GM23338 (cell line): ENCODE measurements at regions not wholly inside any gene's neighbourhood (a gene's known extent, or its start where the extent isn't known, plus 50 kb on each side); places are given as distances from the start of the nearest gene placed in this dataset.

Source experiments
- ATAC-seq: fragments of 200-7000 bp; cut with Tn5 transposase; 3 replicates; pipeline ENCODE4 v1.9.1; 2020
- DNase-seq: peaks from one replicate; pipeline ENCODE4 v3.0.0-alpha.2; 2015; ENCODE audit warnings: low spot score
- H2AFZ ChIP-seq: fragments of 200-600 bp; sonication (generic); 2 replicates; pipeline ENCODE4 v1.8.0; 2016; ENCODE audit warnings: antibody characterized with exemption, mild to moderate bottlenecking, moderate library complexity
- H3F3A ChIP-seq: fragments of 200-600 bp; sonication (generic); replicated peaks from 2 replicates; pipeline ENCODE4 v1.8.0; 2017; ENCODE audit warnings: antibody characterized with exemption, mixed run types, low read depth
- H3K27ac ChIP-seq: fragments of 200-600 bp; sonication (generic); 2 replicates; pipeline ENCODE4 v1.6.1; 2016; ENCODE audit warnings: low read depth
- H3K27me3 ChIP-seq: fragments of 200-600 bp; sonication (generic); 2 replicates; pipeline ENCODE4 v1.8.0; 2016; ENCODE audit warnings: mild to moderate bottlenecking, mixed run types, moderate library complexity; ENCODE audit not compliant: insufficient read depth
- H3K36me3 ChIP-seq: fragments of 200-600 bp; sonication (generic); 2 replicates; pipeline ENCODE4 v1.8.0; 2016; ENCODE audit warnings: mild to moderate bottlenecking; ENCODE audit not compliant: insufficient read depth
- H3K4me1 ChIP-seq: fragments of 200-600 bp; sonication (generic); 2 replicates; pipeline ENCODE4 v1.8.0; 2016; ENCODE audit warnings: mild to moderate bottlenecking, moderate library complexity; ENCODE audit not compliant: insufficient read depth
- H3K4me2 ChIP-seq: fragments of 200-600 bp; sonication (generic); 2 replicates; pipeline ENCODE4 v1.7.1; 2017; ENCODE audit warnings: mixed run types
- H3K4me3 ChIP-seq: fragments of 200-600 bp; sonication (generic); 2 replicates; pipeline ENCODE4 v1.6.1; 2016; ENCODE audit warnings: mixed run types
- H3K79me2 ChIP-seq: fragments of 200-600 bp; sonication (generic); replicated peaks from 2 replicates; pipeline ENCODE4 v1.8.0; 2017; ENCODE audit warnings: mild to moderate bottlenecking; ENCODE audit not compliant: insufficient read depth
- H3K9me2 ChIP-seq: fragments of 200-600 bp; sonication (generic); 2 replicates; pipeline ENCODE4 v1.8.0; 2017; ENCODE audit not compliant: insufficient read depth
- H4K20me1 ChIP-seq: fragments of 200-600 bp; sonication (generic); replicated peaks from 2 replicates; pipeline ENCODE4 v1.8.0; 2017; ENCODE audit warnings: mild to moderate bottlenecking; ENCODE audit not compliant: insufficient read depth
- H3K27ac Mint-ChIP-seq: 2 replicates; pipeline ENCODE4 v1.8.0; 2020; ENCODE audit warnings: inconsistent platforms, mild to moderate bottlenecking, moderate library complexity, mixed read lengths
- H3K27me3 Mint-ChIP-seq: 3 replicates; pipeline ENCODE4 v1.8.0; 2022; ENCODE audit warnings: low read depth, mild to moderate bottlenecking, moderate library complexity, mixed read lengths, inconsistent platforms; ENCODE audit not compliant: insufficient read depth, poor library complexity
- H3K36me3 Mint-ChIP-seq: 3 replicates; pipeline ENCODE4 v1.8.0; 2021; ENCODE audit warnings: low read depth, mild to moderate bottlenecking, inconsistent platforms, moderate library complexity, mixed read lengths
- H3K4me1 Mint-ChIP-seq: 3 replicates; pipeline ENCODE4 v1.8.0; 2020; ENCODE audit warnings: mild to moderate bottlenecking, inconsistent platforms, mixed read lengths
- H3K4me3 Mint-ChIP-seq: 3 replicates; pipeline ENCODE4 v1.8.0; 2021; ENCODE audit warnings: moderate library complexity, mild to moderate bottlenecking, inconsistent platforms, mixed read lengths
- H3K9me3 Mint-ChIP-seq: 3 replicates; pipeline ENCODE4 v1.8.0; 2020; ENCODE audit warnings: moderate library complexity, mild to moderate bottlenecking, inconsistent platforms, mixed read lengths
- CREB1 ChIP-seq: fragments of 250-450 bp; sonication (Bioruptor Pico); IDR thresholded peaks from 2 replicates; pipeline ENCODE4 v1.5.0; 2020; ENCODE audit warnings: low read depth, mild to moderate bottlenecking, moderate library complexity
- EZH2 ChIP-seq: fragments of 200-600 bp; sonication (generic); IDR thresholded peaks from one replicate; pipeline ENCODE4 v1.8.0; 2017; ENCODE audit warnings: antibody characterized with exemption, mild to moderate bottlenecking, low read depth; ENCODE audit not compliant: unreplicated experiment
- EZH2phosphoT487 ChIP-seq: fragments of 200-600 bp; sonication (generic); IDR thresholded peaks from one replicate; pipeline ENCODE4 v1.8.1; 2018; ENCODE audit warnings: antibody characterized with exemption; ENCODE audit not compliant: unreplicated experiment
- JUNB ChIP-seq: IDR thresholded peaks from one replicate; pipeline ENCODE4 v1.6.1; 2016; ENCODE audit warnings: antibody characterized with exemption; ENCODE audit not compliant: unreplicated experiment
- NANOG ChIP-seq: IDR thresholded peaks from 2 replicates; pipeline ENCODE4 v1.6.1; 2016; ENCODE audit warnings: antibody characterized with exemption, borderline replicate concordance
- POLR2AphosphoS5 ChIP-seq: IDR thresholded peaks from 2 replicates; pipeline ENCODE4 v1.6.1; 2016; ENCODE audit warnings: antibody characterized with exemption, low read depth
- REST ChIP-seq: IDR thresholded peaks from one replicate; pipeline ENCODE4 v1.6.1; 2018; ENCODE audit warnings: antibody characterized with exemption; ENCODE audit not compliant: unreplicated experiment
- STAT1 ChIP-seq: IDR thresholded peaks from one replicate; pipeline ENCODE4 v1.6.1; 2016; ENCODE audit warnings: antibody characterized with exemption; ENCODE audit not compliant: unreplicated experiment
- ZNF114 ChIP-seq: fragments of 250-450 bp; sonication (Bioruptor Pico); IDR thresholded peaks from 2 replicates; pipeline ENCODE4 v1.5.0; 2020; ENCODE audit warnings: mild to moderate bottlenecking, moderate library complexity
- ZNF331 ChIP-seq: fragments of 250-450 bp; sonication (Bioruptor Pico); IDR thresholded peaks from 2 replicates; pipeline ENCODE4 v1.5.0; 2020; ENCODE audit warnings: low read depth, mild to moderate bottlenecking, moderate library complexity
- TF ChIP-seq, protein P1 (sequence below): IDR thresholded peaks from 2 replicates; pipeline ENCODE4 v1.6.1; 2016; ENCODE audit warnings: antibody characterized with exemption
- TF ChIP-seq, protein P2 (sequence below), 2 experiments: fragments of 200-600 bp in 1 of 2; sonication (generic) in 1 of 2; conservative IDR thresholded peaks; 2 replicates each; pipeline versions ENCODE4 v1.5.1 to v1.6.1; 2016 to 2017; ENCODE audit warnings: antibody characterized with exemption in 2 of 2, low read depth in 2 of 2, mild to moderate bottlenecking in 2 of 2, moderate library complexity in 1 of 2
- TF ChIP-seq, protein P3 (sequence below): fragments of 250-450 bp; sonication (Bioruptor Pico); IDR thresholded peaks from 2 replicates; pipeline ENCODE4 v1.5.0; 2020; ENCODE audit warnings: mild to moderate bottlenecking, moderate library complexity

DNA sequence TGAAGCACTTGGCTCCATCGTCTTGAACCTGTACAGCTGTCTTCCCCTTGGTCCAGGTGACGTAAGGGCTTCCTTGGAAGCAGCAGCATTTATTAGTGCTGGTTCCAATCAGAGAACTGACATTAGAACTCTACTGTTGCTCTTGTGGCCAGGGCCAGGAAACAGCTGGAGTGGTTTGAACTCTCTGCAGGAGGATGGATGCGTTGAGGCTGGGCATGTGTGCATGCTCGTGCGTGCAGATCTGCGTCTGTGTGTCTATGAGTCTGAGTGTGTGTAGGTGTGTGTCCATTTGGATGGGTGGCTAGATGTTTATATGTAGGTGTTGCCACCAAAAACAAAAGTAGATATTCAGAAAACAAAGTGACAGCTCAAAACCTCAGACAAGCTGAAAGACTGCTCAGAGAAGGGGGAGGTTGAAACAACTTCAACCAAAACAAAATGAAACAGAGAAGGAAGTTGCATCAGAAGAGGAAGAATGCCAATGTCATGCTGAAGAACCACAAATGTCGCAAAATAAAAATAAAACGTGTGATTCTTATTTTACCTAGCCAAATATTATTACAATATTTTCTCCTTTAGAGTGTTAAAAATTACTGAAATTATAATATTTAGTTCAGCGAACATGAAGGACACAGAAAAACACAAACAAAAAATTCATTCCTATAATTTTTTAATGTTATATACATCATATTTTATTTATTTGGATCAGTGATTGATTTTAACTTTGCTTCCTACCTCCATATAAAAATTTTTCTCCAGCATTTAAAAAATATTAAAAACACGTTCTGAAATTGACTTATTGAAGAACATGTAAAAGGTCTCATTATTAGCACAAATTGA is 96.1 kb upstream of the MKLN1 start:
- no peaks in the 10 kb centered on the region for H3F3A ChIP-seq
- Mint-ChIP-seq H3K4me3 (no peak overlapping the region), H3K9me3 (no peaks in the 10 kb centered on the region), H3K4me1 (peaks cover 25% of the 10 kb centered on the region), H3K27me3 (peaks cover 7% of the 10 kb centered on the region), H3K27ac (peak overlapping the region; percentile 85), H3K36me3 (no peaks in the 10 kb centered on the region)
- no peaks in the 10 kb centered on the region for H3K27me3 ChIP-seq
- ATAC-seq (no peak), DNase-seq (no peak)
- H3K9me2 ChIP-seq = no peaks in the 10 kb centered on the region
- H3K79me2 ChIP-seq = no peaks in the 10 kb centered on the region
- peaks cover 11% of the 10 kb centered on the region; the same call in 1 of the 2 replicates for H3K4me1 ChIP-seq
- peak overlapping the region; percentile 3; the same call in 1 of the 2 replicates for H2AFZ ChIP-seq
- H3K4me2 ChIP-seq = no peak overlapping the region
- H3K4me3 ChIP-seq = no peak overlapping the region
- H4K20me1 ChIP-seq = no peaks in the 10 kb centered on the region
- TF ChIP-seq ZNF331 = no peak
- TF ChIP-seq, protein P1, sequence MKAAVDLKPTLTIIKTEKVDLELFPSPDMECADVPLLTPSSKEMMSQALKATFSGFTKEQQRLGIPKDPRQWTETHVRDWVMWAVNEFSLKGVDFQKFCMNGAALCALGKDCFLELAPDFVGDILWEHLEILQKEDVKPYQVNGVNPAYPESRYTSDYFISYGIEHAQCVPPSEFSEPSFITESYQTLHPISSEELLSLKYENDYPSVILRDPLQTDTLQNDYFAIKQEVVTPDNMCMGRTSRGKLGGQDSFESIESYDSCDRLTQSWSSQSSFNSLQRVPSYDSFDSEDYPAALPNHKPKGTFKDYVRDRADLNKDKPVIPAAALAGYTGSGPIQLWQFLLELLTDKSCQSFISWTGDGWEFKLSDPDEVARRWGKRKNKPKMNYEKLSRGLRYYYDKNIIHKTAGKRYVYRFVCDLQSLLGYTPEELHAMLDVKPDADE = no peak
- TF ChIP-seq EZH2 = no peak
- TF ChIP-seq ZNF114 = no peak
- no peak for TF ChIP-seq POLR2AphosphoS5
- no peak for TF ChIP-seq REST
- TF ChIP-seq, protein P2, sequence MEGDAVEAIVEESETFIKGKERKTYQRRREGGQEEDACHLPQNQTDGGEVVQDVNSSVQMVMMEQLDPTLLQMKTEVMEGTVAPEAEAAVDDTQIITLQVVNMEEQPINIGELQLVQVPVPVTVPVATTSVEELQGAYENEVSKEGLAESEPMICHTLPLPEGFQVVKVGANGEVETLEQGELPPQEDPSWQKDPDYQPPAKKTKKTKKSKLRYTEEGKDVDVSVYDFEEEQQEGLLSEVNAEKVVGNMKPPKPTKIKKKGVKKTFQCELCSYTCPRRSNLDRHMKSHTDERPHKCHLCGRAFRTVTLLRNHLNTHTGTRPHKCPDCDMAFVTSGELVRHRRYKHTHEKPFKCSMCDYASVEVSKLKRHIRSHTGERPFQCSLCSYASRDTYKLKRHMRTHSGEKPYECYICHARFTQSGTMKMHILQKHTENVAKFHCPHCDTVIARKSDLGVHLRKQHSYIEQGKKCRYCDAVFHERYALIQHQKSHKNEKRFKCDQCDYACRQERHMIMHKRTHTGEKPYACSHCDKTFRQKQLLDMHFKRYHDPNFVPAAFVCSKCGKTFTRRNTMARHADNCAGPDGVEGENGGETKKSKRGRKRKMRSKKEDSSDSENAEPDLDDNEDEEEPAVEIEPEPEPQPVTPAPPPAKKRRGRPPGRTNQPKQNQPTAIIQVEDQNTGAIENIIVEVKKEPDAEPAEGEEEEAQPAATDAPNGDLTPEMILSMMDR (conservative IDR thresholded peaks at IDR 0.05; ENCODE audit: low read depth in 2 of 2) = no peak
- TF ChIP-seq NANOG = no peak
- TF ChIP-seq, protein P3, sequence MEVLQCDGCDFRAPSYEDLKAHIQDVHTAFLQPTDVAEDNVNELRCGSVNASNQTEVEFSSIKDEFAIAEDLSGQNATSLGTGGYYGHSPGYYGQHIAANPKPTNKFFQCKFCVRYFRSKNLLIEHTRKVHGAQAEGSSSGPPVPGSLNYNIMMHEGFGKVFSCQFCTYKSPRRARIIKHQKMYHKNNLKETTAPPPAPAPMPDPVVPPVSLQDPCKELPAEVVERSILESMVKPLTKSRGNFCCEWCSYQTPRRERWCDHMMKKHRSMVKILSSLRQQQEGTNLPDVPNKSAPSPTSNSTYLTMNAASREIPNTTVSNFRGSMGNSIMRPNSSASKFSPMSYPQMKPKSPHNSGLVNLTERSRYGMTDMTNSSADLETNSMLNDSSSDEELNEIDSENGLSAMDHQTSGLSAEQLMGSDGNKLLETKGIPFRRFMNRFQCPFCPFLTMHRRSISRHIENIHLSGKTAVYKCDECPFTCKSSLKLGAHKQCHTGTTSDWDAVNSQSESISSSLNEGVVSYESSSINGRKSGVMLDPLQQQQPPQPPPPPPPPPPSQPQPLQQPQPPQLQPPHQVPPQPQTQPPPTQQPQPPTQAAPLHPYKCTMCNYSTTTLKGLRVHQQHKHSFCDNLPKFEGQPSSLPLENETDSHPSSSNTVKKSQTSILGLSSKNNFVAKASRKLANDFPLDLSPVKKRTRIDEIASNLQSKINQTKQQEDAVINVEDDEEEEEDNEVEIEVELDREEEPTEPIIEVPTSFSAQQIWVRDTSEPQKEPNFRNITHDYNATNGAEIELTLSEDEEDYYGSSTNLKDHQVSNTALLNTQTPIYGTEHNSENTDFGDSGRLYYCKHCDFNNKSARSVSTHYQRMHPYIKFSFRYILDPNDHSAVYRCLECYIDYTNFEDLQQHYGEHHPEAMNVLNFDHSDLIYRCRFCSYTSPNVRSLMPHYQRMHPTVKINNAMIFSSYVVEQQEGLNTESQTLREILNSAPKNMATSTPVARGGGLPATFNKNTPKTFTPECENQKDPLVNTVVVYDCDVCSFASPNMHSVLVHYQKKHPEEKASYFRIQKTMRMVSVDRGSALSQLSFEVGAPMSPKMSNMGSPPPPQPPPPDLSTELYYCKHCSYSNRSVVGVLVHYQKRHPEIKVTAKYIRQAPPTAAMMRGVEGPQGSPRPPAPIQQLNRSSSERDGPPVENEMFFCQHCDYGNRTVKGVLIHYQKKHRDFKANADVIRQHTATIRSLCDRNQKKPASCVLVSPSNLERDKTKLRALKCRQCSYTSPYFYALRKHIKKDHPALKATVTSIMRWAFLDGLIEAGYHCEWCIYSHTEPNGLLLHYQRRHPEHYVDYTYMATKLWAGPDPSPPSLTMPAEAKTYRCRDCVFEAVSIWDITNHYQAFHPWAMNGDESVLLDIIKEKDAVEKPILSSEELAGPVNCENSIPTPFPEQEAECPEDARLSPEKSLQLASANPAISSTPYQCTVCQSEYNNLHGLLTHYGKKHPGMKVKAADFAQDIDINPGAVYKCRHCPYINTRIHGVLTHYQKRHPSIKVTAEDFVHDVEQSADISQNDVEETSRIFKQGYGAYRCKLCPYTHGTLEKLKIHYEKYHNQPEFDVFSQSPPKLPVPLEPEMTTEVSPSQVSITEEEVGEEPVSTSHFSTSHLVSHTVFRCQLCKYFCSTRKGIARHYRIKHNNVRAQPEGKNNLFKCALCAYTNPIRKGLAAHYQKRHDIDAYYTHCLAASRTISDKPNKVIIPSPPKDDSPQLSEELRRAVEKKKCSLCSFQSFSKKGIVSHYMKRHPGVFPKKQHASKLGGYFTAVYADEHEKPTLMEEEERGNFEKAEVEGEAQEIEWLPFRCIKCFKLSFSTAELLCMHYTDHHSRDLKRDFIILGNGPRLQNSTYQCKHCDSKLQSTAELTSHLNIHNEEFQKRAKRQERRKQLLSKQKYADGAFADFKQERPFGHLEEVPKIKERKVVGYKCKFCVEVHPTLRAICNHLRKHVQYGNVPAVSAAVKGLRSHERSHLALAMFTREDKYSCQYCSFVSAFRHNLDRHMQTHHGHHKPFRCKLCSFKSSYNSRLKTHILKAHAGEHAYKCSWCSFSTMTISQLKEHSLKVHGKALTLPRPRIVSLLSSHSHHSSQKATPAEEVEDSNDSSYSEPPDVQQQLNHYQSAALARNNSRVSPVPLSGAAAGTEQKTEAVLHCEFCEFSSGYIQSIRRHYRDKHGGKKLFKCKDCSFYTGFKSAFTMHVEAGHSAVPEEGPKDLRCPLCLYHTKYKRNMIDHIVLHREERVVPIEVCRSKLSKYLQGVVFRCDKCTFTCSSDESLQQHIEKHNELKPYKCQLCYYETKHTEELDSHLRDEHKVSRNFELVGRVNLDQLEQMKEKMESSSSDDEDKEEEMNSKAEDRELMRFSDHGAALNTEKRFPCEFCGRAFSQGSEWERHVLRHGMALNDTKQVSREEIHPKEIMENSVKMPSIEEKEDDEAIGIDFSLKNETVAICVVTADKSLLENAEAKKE (CRISPR knock-in tag) = no peak
- no peak for TF ChIP-seq EZH2phosphoT487
- no peak for TF ChIP-seq STAT1
- TF ChIP-seq JUNB = no peak
- no peak for TF ChIP-seq CREB1 (CRISPR knock-in tag)
- no peaks in the 10 kb centered on the region for H3K36me3 ChIP-seq
- H3K27ac ChIP-seq = peak overlapping the region; percentile 36; the same call in 1 of the 2 replicates
